H1 (cell line): ENCODE measurements at regions not wholly inside any gene's neighbourhood (a gene's known extent, or its start where the extent isn't known, plus 50 kb on each side); places are given as distances from the start of the nearest gene placed in this dataset.
"Not testable (repeated sequence)": the region's sequence is repeated elsewhere in the genome, so short reads cannot be mapped to it uniquely, and the experiment has no call there.

Experiments
- CTCF ChIA-PET: fragments of 300-600 bp; sonication (Branson Sonifier 250); formaldehyde crosslinking; loops from one replicate; lab custom pipeline; 2021; ENCODE audit not compliant: partially characterized antibody; lab: Charles Lee
- POLR2A ChIA-PET: fragments of 300-600 bp; sonication (Branson Sonifier 250); formaldehyde crosslinking; loops from one replicate; lab custom pipeline; 2021; ENCODE audit warnings: inconsistent platforms; ENCODE audit not compliant: partially characterized antibody; lab: Charles Lee
- DNase-seq, 2 experiments: peaks; one replicate each; pipeline versions ENCODE4 v3.0.0 to v3.0.0-alpha.2; 2010 to 2022; ENCODE audit warnings: low spot score in 2 of 2, low read depth in 1 of 2, mixed read lengths in 1 of 2
- FAIRE-seq: peaks from 2 replicates; lab custom pipeline; 2011; peaks lifted over from hg19 to GRCh38; lab: Jason Lieb, UNC
- H2AFZ ChIP-seq: 2 replicates; pipeline ENCODE4 v1.8.1; 2012; ENCODE audit warnings: low read length, inconsistent platforms
- H2AK5ac ChIP-seq: 2 replicates; pipeline ENCODE4 v1.6.1; 2013; ENCODE audit warnings: low read depth, low read length
- H2BK120ac ChIP-seq: replicated peaks from 2 replicates; pipeline ENCODE3; 2013; ENCODE audit warnings: low read depth, low read length, inconsistent platforms
- H2BK12ac ChIP-seq: 2 replicates; pipeline ENCODE4 v1.6.1; 2013; ENCODE audit warnings: low read depth, low read length
- H2BK15ac ChIP-seq: 2 replicates; pipeline ENCODE4 v1.6.1; 2013; ENCODE audit warnings: low read length
- H2BK20ac ChIP-seq: 2 replicates; pipeline ENCODE4 v1.6.1; 2013; ENCODE audit warnings: low read length
- H2BK5ac ChIP-seq: 2 replicates; pipeline ENCODE4 v1.6.1; 2013; ENCODE audit warnings: low read depth, low read length
- H3K14ac ChIP-seq: 2 replicates; pipeline ENCODE4 v1.6.1; 2013; ENCODE audit warnings: inconsistent platforms; ENCODE audit not compliant: insufficient read length
- H3K18ac ChIP-seq: 2 replicates; pipeline ENCODE4 v1.6.1; 2013; ENCODE audit warnings: low read length; ENCODE audit errors: extremely low read depth
- H3K23ac ChIP-seq: 2 replicates; pipeline ENCODE4 v1.6.1; 2013; ENCODE audit warnings: inconsistent platforms; ENCODE audit not compliant: insufficient read length
- H3K23me2 ChIP-seq: 2 replicates; pipeline ENCODE4 v1.6.1; 2013; ENCODE audit warnings: low read depth, low read length
- H3K27ac ChIP-seq: 2 replicates; pipeline ENCODE4 v1.6.1; 2011; ENCODE audit warnings: low read depth, low read length, inconsistent platforms
- H3K27me3 ChIP-seq, 4 experiments: replicated peaks in 1 of 4; 1 replicate in 1 of 4; 2 replicates in 3 of 4; pipeline versions ENCODE4 v1.6.1 to v1.8.1; 2011 to 2013; ENCODE audit warnings: low read length in 3 of 4, mild to moderate bottlenecking in 3 of 4, inconsistent platforms in 2 of 4, mixed read lengths in 2 of 4, moderate library complexity in 1 of 4; ENCODE audit not compliant: control insufficient read depth in 3 of 4, insufficient read depth in 3 of 4; ENCODE audit errors: extremely low read depth in 1 of 4
- H3K36me3 ChIP-seq, 4 experiments: 2 replicates each; pipeline versions ENCODE4 v1.6.1 to v1.8.1; 2011 to 2013; ENCODE audit warnings: mild to moderate bottlenecking in 4 of 4, low read length in 3 of 4, moderate library complexity in 2 of 4, control low read depth in 1 of 4, inconsistent platforms in 1 of 4; ENCODE audit not compliant: insufficient read depth in 4 of 4, control insufficient read depth in 2 of 4
- H3K4ac ChIP-seq: replicated peaks from 2 replicates; pipeline ENCODE3; 2013; ENCODE audit warnings: low read length, low read depth, mixed read lengths, inconsistent platforms; ENCODE audit not compliant: insufficient read length
- H3K4me1 ChIP-seq, 4 experiments: replicated peaks in 1 of 4; 1 replicate in 1 of 4; 2 replicates in 3 of 4; pipeline versions ENCODE4 v1.6.1 to v1.8.1; 2011 to 2013; ENCODE audit warnings: low read length in 3 of 4, inconsistent platforms in 2 of 4, mixed read lengths in 1 of 4; ENCODE audit not compliant: insufficient read depth in 4 of 4, control insufficient read depth in 3 of 4
- H3K4me2 ChIP-seq, 2 experiments: 2 replicates each; pipeline versions ENCODE4 v1.6.1 to v1.8.1; 2011 to 2013; ENCODE audit warnings: low read depth in 2 of 2, low read length in 2 of 2, control low read depth in 1 of 2, inconsistent platforms in 1 of 2, mild to moderate bottlenecking in 1 of 2; ENCODE audit not compliant: insufficient read depth in 1 of 2
- H3K4me3 ChIP-seq, 4 experiments: fragments of 200-600, 300-600 bp in 1 of 4; sonication (generic), shearing (Covaris generic), sonication (Bioruptor Twin) in 1 of 4; 2 replicates each; pipeline versions ENCODE4 v1.5.1 to v1.8.1; 2011 to 2016; ENCODE audit warnings: low read length in 4 of 4, low read depth in 3 of 4, control low read depth in 2 of 4, inconsistent platforms in 2 of 4, mild to moderate bottlenecking in 2 of 4, mixed read lengths in 1 of 4, moderate library complexity in 1 of 4; ENCODE audit not compliant: insufficient read depth in 2 of 4; ENCODE audit errors: extremely low read depth in 1 of 4
- H3K56ac ChIP-seq: replicated peaks from 2 replicates; pipeline ENCODE3; 2013; ENCODE audit warnings: low read depth, mild to moderate bottlenecking, mixed read lengths, low read length, inconsistent platforms; ENCODE audit not compliant: insufficient read length
- H3K79me1 ChIP-seq: 2 replicates; pipeline ENCODE4 v1.6.1; 2013; ENCODE audit warnings: low read depth, low read length, control low read depth
- H3K79me2 ChIP-seq, 2 experiments: 2 replicates each; pipeline versions ENCODE4 v1.6.1 to v1.8.1; 2012 to 2013; ENCODE audit warnings: low read length in 2 of 2, mild to moderate bottlenecking in 2 of 2, inconsistent platforms in 1 of 2; ENCODE audit not compliant: insufficient read depth in 2 of 2, control insufficient read depth in 1 of 2
- H3K9ac ChIP-seq, 4 experiments: replicated peaks in 1 of 4; 1 replicate in 1 of 4; 2 replicates in 3 of 4; pipeline versions ENCODE4 v1.6.1 to v1.8.1; 2011 to 2013; ENCODE audit warnings: low read depth in 3 of 4, low read length in 3 of 4, control low read depth in 2 of 4, mild to moderate bottlenecking in 2 of 4, moderate library complexity in 2 of 4, inconsistent platforms in 1 of 4; ENCODE audit errors: extremely low read depth in 1 of 4
- H3K9me3 ChIP-seq, 2 experiments: 2 replicates each; pipeline versions ENCODE4 v1.6.1 to v1.8.1; 2012 to 2013; ENCODE audit warnings: mild to moderate bottlenecking in 2 of 2, moderate library complexity in 2 of 2, control low read depth in 1 of 2, inconsistent platforms in 1 of 2, low read depth in 1 of 2, low read length in 1 of 2, mixed read lengths in 1 of 2; ENCODE audit not compliant: insufficient read depth in 2 of 2
- H4K20me1 ChIP-seq, 2 experiments: replicated peaks in 1 of 2; 2 replicates each; pipeline versions ENCODE3 to v1.8.1; 2011 to 2013; ENCODE audit warnings: inconsistent platforms in 2 of 2, low read length in 2 of 2, mild to moderate bottlenecking in 1 of 2; ENCODE audit not compliant: insufficient read depth in 2 of 2, control insufficient read depth in 1 of 2
- H4K5ac ChIP-seq: 2 replicates; pipeline ENCODE4 v1.6.1; 2013; ENCODE audit warnings: low read length, low read depth, mixed read lengths, inconsistent platforms; ENCODE audit not compliant: insufficient read length
- H4K8ac ChIP-seq: 2 replicates; pipeline ENCODE4 v1.8.0; 2013; ENCODE audit warnings: mild to moderate bottlenecking, moderate library complexity, low read length, inconsistent platforms; ENCODE audit not compliant: insufficient read depth; ENCODE audit errors: extremely low read depth
- H4K91ac ChIP-seq: replicated peaks from 2 replicates; pipeline ENCODE3; 2013; ENCODE audit warnings: low read length, mixed read lengths, inconsistent platforms; ENCODE audit not compliant: insufficient read length

DNA sequence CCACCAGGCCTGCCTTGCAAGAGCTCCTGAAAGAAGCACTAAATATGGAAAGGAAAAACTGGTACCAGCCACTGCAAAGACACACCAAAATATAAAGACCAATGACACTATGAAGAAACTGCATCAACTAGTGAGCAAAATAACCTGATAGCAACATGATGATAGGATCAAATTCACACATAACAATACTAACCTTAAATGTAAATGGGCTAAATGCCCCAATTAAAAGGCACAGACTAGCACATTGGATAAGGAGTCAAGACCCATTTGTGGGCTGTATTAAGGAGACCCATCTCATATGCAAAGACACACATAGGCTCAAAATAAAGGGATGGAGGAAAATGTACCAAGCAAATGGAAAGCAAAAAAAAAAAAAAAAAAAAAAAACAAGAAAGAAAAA, 141.8 kb upstream of the VIPR2 start:
- not testable (repeated sequence) for DNase-seq

More for the DNA sequence above, 141.8 kb upstream of the VIPR2 start:
- H4K8ac ChIP-seq, H3K18ac ChIP-seq, H3K79me1 ChIP-seq, H3K27ac ChIP-seq, H3K4me2 ChIP-seq, FAIRE-seq, H4K91ac ChIP-seq, CTCF ChIA-PET, H3K27me3 ChIP-seq, H2BK120ac ChIP-seq, H3K56ac ChIP-seq, H3K14ac ChIP-seq, H3K36me3 ChIP-seq, H2BK15ac ChIP-seq, H3K4ac ChIP-seq, H3K9ac ChIP-seq, H3K23ac ChIP-seq, H2BK20ac ChIP-seq, H3K4me1 ChIP-seq, H4K20me1 ChIP-seq, H4K5ac ChIP-seq, H2BK12ac ChIP-seq, H2BK5ac ChIP-seq, H2AK5ac ChIP-seq, H3K23me2 ChIP-seq, H2AFZ ChIP-seq, H3K79me2 ChIP-seq, POLR2A ChIA-PET, H3K4me3 ChIP-seq: not testable (repeated sequence)
- H3K9me3 ChIP-seq = peaks cover 35 to 50% of the 10 kb centered on the region in 2 experiments; a peak in 3 of 4 replicates
